ENCODE measurements at regions not wholly inside any gene's neighbourhood (a gene's known extent, or its start where the extent isn't known, plus 50 kb on each side); places are given as distances from the start of the nearest gene placed in this dataset.

DNA sequence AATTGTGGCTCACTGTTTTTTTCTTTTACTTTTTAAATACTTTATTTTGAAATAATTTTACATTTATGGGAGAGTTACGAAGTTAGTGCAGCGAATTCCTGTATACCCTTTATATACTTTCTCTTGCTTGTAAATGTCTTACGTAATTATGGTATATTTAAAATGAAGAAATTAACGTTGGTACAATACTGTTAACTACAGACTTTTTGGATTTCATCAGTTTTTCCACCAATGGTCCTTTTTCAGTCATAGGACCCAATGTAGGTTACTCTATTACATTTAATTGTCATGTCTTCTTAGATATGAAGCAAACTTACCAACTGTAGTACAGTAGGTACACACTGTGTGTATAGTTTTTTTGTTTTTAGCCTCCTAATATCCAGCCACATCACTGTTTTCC, 76.3 kb downstream of the BOLA3 start:
- in situ Hi-C loops (cut with MboI; ENCODE audit: low sequenced_read_pairs, unreplicated experiment), result no loop called here
- no peak for DNase-seq (ENCODE audit: low spot score)
- no peak for TF ChIP-seq CTCF (IDR thresholded peaks at IDR 0.05; ENCODE audit: borderline replicate concordance, control extremely low read depth, extremely low read depth, insufficient read depth, missing control alignments)

- in situ Hi-C loops (cut with MboI; ENCODE audit: low sequenced_read_pairs, unreplicated experiment), result no loop called here
- no peak for TF ChIP-seq CTCF (IDR thresholded peaks at IDR 0.05; ENCODE audit: borderline replicate concordance, control extremely low read depth, extremely low read depth, insufficient read depth, missing control alignments)
- no peak for DNase-seq (ENCODE audit: low spot score)
Measured at GRCh38 chr2:74072565-74072964, 75.1 kb downstream of the BOLA3 start.

- in situ Hi-C loops (cut with MboI; ENCODE audit: low sequenced_read_pairs, unreplicated experiment), result no loop called here
- TF ChIP-seq CTCF (IDR thresholded peaks at IDR 0.05; ENCODE audit: borderline replicate concordance, control extremely low read depth, extremely low read depth, insufficient read depth, missing control alignments), result no peak
- DNase-seq (ENCODE audit: low spot score), result no peak
Measured at GRCh38 chr2:74074487-74074886, 73.2 kb downstream of the BOLA3 start.

- in situ Hi-C loops (cut with MboI; ENCODE audit: low sequenced_read_pairs, unreplicated experiment), result no loop called here
- TF ChIP-seq CTCF (IDR thresholded peaks at IDR 0.05; ENCODE audit: borderline replicate concordance, control extremely low read depth, extremely low read depth, insufficient read depth, missing control alignments), result no peak
- DNase-seq (ENCODE audit: low spot score), result no peak
Measured at GRCh38 chr2:74076074-74076470, 71.6 kb downstream of the BOLA3 start.

GRCh38 chr2:74077636-74078035, 70.1 kb downstream of the BOLA3 start:
- no peak for DNase-seq (ENCODE audit: low spot score)
- TF ChIP-seq CTCF (IDR thresholded peaks at IDR 0.05; ENCODE audit: borderline replicate concordance, control extremely low read depth, extremely low read depth, insufficient read depth, missing control alignments), result no peak
- in situ Hi-C loops (cut with MboI; ENCODE audit: low sequenced_read_pairs, unreplicated experiment), result no loop called here

GRCh38 chr2:74078466-74078865, 69.2 kb downstream of the BOLA3 start:
- TF ChIP-seq CTCF (IDR thresholded peaks at IDR 0.05; ENCODE audit: borderline replicate concordance, control extremely low read depth, extremely low read depth, insufficient read depth, missing control alignments), result no peak
- in situ Hi-C loops (cut with MboI; ENCODE audit: low sequenced_read_pairs, unreplicated experiment), result no loop called here
- DNase-seq (ENCODE audit: low spot score), result no peak

All from GM13976 (cell line).